Fibroblast of the aortic adventitia (primary cell): ENCODE measurements at regions not wholly inside any gene's neighbourhood (a gene's known extent, or its start where the extent isn't known, plus 50 kb on each side); places are given as distances from the start of the nearest gene placed in this dataset.

ENCODE experiments used
- DNase-seq: peaks from one replicate; pipeline ENCODE4 v3.0.0-alpha.2; 2010; ENCODE audit warnings: low read depth
- H3K4me3 ChIP-seq: 2 replicates; pipeline ENCODE4 v1.5.1; 2011; ENCODE audit warnings: low read depth, mild to moderate bottlenecking, control low read depth, low read length, moderate library complexity
- TF ChIP-seq, protein P1 (sequence below): IDR thresholded peaks from 2 replicates; pipeline ENCODE4 v1.5.1; 2011; ENCODE audit warnings: mild to moderate bottlenecking, low read length, control low read depth, inconsistent platforms; ENCODE audit not compliant: insufficient read depth

DNA sequence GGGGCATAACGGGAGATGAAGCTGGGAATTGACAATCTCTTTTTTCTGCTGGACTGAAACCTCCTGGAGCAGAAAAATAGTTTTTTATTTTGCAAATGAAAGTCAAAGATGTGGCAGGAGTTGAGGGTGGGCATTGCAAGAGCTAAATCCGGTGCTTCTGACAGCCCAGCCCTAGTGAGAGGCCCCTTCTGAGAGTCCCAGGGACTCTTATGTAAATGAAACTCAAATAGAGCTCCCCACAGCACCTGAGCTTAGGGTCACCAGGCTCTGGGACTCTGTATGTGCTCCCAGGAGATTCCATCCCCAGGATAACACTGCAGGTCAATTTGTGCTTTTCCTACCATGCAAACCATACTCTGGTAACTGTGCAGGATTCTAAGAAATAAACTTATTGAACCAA lies 192.8 kb downstream of the ANKRD30B start:
- DNase-seq: no peak
- no peak overlapping the region for H3K4me3 ChIP-seq
- TF ChIP-seq, protein P1, sequence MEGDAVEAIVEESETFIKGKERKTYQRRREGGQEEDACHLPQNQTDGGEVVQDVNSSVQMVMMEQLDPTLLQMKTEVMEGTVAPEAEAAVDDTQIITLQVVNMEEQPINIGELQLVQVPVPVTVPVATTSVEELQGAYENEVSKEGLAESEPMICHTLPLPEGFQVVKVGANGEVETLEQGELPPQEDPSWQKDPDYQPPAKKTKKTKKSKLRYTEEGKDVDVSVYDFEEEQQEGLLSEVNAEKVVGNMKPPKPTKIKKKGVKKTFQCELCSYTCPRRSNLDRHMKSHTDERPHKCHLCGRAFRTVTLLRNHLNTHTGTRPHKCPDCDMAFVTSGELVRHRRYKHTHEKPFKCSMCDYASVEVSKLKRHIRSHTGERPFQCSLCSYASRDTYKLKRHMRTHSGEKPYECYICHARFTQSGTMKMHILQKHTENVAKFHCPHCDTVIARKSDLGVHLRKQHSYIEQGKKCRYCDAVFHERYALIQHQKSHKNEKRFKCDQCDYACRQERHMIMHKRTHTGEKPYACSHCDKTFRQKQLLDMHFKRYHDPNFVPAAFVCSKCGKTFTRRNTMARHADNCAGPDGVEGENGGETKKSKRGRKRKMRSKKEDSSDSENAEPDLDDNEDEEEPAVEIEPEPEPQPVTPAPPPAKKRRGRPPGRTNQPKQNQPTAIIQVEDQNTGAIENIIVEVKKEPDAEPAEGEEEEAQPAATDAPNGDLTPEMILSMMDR: no peak

DNA sequence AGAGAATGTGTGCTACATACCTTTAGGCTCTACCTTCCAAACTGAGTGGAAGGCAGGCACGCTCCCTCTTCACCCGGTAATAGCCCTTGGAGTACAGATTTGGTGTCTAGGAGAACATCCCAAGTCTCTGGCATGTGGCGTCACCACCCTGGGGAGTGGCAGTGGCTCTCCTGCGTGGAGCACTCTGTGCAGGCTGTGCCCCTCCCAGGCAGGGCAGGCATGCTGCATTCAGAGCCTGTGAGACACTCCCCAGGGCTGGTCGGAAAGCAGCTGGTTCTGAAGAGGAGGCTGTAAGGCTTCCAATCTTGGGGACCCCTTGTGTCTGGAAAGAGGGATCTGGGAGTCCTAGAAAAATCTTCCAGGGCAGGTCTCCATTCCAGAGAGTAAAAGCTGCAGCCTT lies 193.3 kb downstream of the ANKRD30B start:
- no peak for DNase-seq
- TF ChIP-seq, protein P1: no peak

DNA sequence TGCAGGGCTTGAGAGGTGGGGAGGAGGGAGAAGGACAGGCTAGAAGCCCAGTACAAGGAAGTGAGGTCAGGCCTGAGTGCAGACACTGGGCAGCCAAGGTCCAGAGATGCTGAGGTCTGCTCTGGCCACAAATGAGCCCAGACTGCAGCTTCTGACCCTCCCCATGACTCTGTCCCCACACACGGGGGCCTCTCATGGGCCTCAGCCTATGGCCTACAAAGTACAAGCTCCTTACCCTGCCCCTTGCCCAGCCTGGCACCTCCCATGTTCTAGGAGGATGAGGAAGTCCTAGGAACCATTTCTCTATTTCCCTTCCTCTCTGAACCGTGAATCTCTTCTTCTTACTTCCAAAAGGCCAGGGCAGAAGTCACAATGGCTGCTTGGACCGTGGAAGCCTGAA lies 193.8 kb downstream of the ANKRD30B start:
- TF ChIP-seq, protein P1: no peak
- no peak for DNase-seq
- no peak overlapping the region for H3K4me3 ChIP-seq

More for the DNA sequence above, 193.3 kb downstream of the ANKRD30B start:
- H3K4me3 ChIP-seq: no peak overlapping the region

DNA sequence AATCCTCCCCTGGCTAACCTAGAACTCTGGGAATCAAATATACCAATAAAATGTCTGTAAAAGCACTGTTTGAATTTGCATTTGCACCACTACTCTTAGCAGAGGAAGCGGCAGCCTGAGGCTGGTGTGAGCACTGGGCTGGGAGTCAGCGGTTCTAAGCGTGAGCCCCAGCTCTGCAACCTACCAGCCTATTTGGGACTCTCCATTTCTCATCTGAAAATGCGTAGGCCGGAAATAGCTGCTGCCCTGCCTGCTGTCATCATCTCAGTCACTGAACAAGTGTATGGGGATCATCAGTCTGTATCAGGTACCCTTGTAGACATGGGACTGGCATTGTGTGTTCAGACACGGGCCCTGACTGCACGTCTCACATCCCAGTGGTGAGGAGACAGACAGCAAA lies 194.3 kb downstream of the ANKRD30B start:
- TF ChIP-seq, protein P1: no peak
- DNase-seq: no peak
- H3K4me3 ChIP-seq: no peak overlapping the region

DNA sequence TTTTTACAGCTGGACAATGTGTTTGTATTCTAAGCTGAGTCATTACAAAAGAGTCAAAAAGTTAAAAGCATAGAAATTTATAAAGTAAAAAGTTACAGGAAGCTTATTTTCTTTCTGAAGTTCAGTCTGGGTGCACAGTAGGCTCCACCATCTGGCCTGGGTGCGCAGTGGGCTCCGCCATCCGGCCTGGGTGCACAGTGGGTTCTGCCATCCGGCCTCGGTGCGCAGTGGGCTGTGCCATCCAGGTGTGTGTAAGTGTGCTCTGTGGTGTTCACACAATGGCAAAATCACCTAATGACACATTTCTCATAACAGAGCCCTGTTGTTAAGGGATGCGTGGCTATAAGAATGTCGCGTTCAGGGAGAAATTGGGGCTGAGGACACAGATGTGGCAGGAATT lies 195.5 kb downstream of the ANKRD30B start:
- DNase-seq: no peak
- TF ChIP-seq, protein P1: no peak
- no peak overlapping the region for H3K4me3 ChIP-seq

DNA sequence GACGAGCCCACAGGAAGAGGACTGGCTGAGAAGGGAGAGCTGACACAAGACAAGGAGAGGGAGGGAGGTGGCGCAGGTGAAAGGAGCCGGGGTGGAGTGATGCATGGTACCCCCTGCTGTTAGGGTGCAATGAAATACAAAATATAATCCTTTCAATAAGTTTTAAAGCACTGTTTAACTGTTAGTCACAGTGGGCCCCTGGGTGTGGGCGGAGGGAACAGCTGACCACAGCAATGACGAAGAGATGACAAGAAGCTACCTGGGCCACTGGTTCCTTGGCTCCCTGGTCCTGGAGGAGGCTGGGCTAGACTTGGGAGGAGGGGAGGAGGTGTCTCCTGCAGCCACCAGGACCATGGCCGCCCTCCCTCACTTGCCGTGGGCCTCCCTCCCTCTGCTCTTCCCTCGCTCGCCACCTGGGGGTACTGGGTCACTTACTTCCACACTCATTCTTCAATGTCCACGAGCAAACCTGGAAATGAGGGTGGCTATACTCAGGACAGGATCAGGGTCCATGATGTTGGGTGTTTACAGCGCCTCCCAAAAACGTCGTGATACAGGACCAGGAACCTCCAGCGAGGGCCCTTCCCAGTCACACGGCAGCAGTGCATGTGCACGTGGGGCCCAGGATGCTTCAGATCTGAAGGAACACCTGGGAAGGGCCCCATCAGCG lies 196.1 kb downstream of the ANKRD30B start:
- H3K4me3 ChIP-seq: no peak overlapping the region
- TF ChIP-seq, protein P1: no peak
- DNase-seq: no peak

DNA sequence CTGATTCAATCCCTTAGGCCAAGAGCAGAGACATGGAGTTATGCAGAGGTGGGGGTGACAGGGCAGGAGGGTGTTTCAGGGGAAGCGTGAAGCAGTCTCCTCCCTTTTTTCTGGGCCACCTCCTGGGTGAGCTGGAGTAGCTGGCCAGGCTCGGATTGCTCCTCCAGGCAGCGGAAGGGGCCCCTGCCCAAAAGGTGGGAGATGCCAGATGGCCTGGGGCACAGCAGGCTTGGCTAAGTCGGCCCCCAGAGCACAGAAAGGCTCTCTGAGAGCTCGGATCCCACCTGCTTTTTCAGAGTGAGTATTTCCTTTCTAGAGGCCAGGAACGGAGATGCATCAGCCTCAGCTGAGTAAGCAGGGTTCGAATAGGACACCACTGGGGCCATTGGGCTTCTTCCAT lies 196.9 kb downstream of the ANKRD30B start:
- DNase-seq: no peak
- TF ChIP-seq, protein P1: no peak
- no peak overlapping the region for H3K4me3 ChIP-seq
